ENCODE measurements at regions not wholly inside any gene's neighbourhood (a gene's known extent, or its start where the extent isn't known, plus 50 kb on each side); places are given as distances from the start of the nearest gene placed in this dataset.

GRCh38 chr18:47390410-47391024 lies 139.1 kb upstream of the SKOR2 start:
- Histone ChIP-seq H3K27ac (no peak overlapping the region), H3K4me1 (no peaks in the 10 kb centered on the region), H3K9me3 (ENCODE audit: low read depth) (no peaks in the 10 kb centered on the region), H2AFZ (replicated peaks) (no peak overlapping the region), H3K9ac (no peak overlapping the region), H3K27me3 (no peaks in the 10 kb centered on the region), H3K79me2 (ENCODE audit: low read depth) (no peaks in the 10 kb centered on the region), H3F3A (ENCODE audit: low read depth) (no peaks in the 10 kb centered on the region), H3K4me3 (no peak overlapping the region), H3K36me3 (no peaks in the 10 kb centered on the region), H4K20me1 (ENCODE audit: low read depth) (no peaks in the 10 kb centered on the region), H3K4me2 (no peak overlapping the region)
- Mint-ChIP-seq H3K9me3 (no peaks in the 10 kb centered on the region), H3K4me3 (no peak overlapping the region), H3K27me3 (ENCODE audit: insufficient read depth, low read depth) (peaks cover 5% of the 10 kb centered on the region), H3K4me1 (no peaks in the 10 kb centered on the region), H3K36me3 (no peaks in the 10 kb centered on the region), H3K27ac (no peak overlapping the region)
- DNase-seq (ENCODE audit: low spot score): no peak
- TF ChIP-seq EZH2 (IDR thresholded peaks at IDR 0.05) (no peak), EZH2phosphoT487 (IDR thresholded peaks at IDR 0.05) (no peak), CTCF (IDR thresholded peaks at IDR 0.05) (no peak)

GRCh38 chr18:47389210-47389609 lies 137.8 kb upstream of the SKOR2 start:
- Histone ChIP-seq H3K4me2 (no peak overlapping the region), H4K20me1 (ENCODE audit: low read depth) (no peaks in the 10 kb centered on the region), H3F3A (ENCODE audit: low read depth) (no peaks in the 10 kb centered on the region), H3K36me3 (no peaks in the 10 kb centered on the region), H3K27me3 (no peaks in the 10 kb centered on the region), H3K4me1 (no peaks in the 10 kb centered on the region), H3K9ac (no peak overlapping the region), H3K4me3 (no peak overlapping the region), H3K79me2 (ENCODE audit: low read depth) (no peaks in the 10 kb centered on the region), H3K9me3 (ENCODE audit: low read depth) (no peaks in the 10 kb centered on the region), H3K27ac (no peak overlapping the region), H2AFZ (replicated peaks) (no peak overlapping the region)
- no peaks in the 10 kb centered on the region for H3K36me3 Mint-ChIP-seq
- H3K27ac Mint-ChIP-seq: no peak overlapping the region
- H3K9me3 Mint-ChIP-seq: no peaks in the 10 kb centered on the region
- DNase-seq (ENCODE audit: low spot score): no peak
- no peaks in the 10 kb centered on the region for H3K4me1 Mint-ChIP-seq
- H3K27me3 Mint-ChIP-seq (ENCODE audit: insufficient read depth, low read depth): peaks cover 3% of the 10 kb centered on the region
- no peak overlapping the region for H3K4me3 Mint-ChIP-seq
- TF ChIP-seq CTCF (IDR thresholded peaks at IDR 0.05): no peak
- TF ChIP-seq EZH2 (IDR thresholded peaks at IDR 0.05): no peak
- no peak for TF ChIP-seq EZH2phosphoT487 (IDR thresholded peaks at IDR 0.05)

- DNase-seq (ENCODE audit: low spot score): no peak
Observed at GRCh38 chr18:47387864-47388263, 136.4 kb upstream of the SKOR2 start.

More at GRCh38 chr18:47387864-47388263, 136.4 kb upstream of the SKOR2 start:
- Mint-ChIP-seq H3K4me3 (no peak overlapping the region), H3K36me3 (no peaks in the 10 kb centered on the region), H3K27ac (no peak overlapping the region), H3K27me3 (ENCODE audit: insufficient read depth, low read depth) (peaks cover 3% of the 10 kb centered on the region), H3K9me3 (no peaks in the 10 kb centered on the region), H3K4me1 (no peaks in the 10 kb centered on the region)
- TF ChIP-seq EZH2phosphoT487 (IDR thresholded peaks at IDR 0.05) (no peak), EZH2 (IDR thresholded peaks at IDR 0.05) (no peak), CTCF (IDR thresholded peaks at IDR 0.05) (no peak)
- Histone ChIP-seq H3K4me1 (no peaks in the 10 kb centered on the region), H2AFZ (replicated peaks) (no peak overlapping the region), H3K27me3 (no peaks in the 10 kb centered on the region), H3K9me3 (ENCODE audit: low read depth) (no peaks in the 10 kb centered on the region), H3F3A (ENCODE audit: low read depth) (no peaks in the 10 kb centered on the region), H3K9ac (no peak overlapping the region), H3K4me2 (no peak overlapping the region), H4K20me1 (ENCODE audit: low read depth) (no peaks in the 10 kb centered on the region), H3K4me3 (no peak overlapping the region), H3K36me3 (no peaks in the 10 kb centered on the region), H3K79me2 (ENCODE audit: low read depth) (no peaks in the 10 kb centered on the region), H3K27ac (no peak overlapping the region)
